Fibroblast of mammary gland (primary cell): ENCODE measurements at regions not wholly inside any gene's neighbourhood (a gene's known extent, or its start where the extent isn't known, plus 50 kb on each side); places are given as distances from the start of the nearest gene placed in this dataset.

ENCODE experiments used
- DNase-seq: peaks from one replicate; pipeline ENCODE4 v3.0.0-alpha.2; 2010; ENCODE audit warnings: low read depth
- H3K4me3 ChIP-seq: 2 replicates; pipeline ENCODE4 v1.5.1; 2011; ENCODE audit warnings: low read depth, mild to moderate bottlenecking, low read length, moderate library complexity; ENCODE audit not compliant: control insufficient read depth
- TF ChIP-seq, protein P1 (sequence below): conservative IDR thresholded peaks from 2 replicates; pipeline ENCODE4 v1.5.1; 2011; ENCODE audit warnings: low read depth, low read length, inconsistent platforms; ENCODE audit not compliant: control insufficient read depth, insufficient read depth

GRCh38 chr4:63619771-63620170, 789.5 kb downstream of the TECRL start:
- TF ChIP-seq, protein P1, sequence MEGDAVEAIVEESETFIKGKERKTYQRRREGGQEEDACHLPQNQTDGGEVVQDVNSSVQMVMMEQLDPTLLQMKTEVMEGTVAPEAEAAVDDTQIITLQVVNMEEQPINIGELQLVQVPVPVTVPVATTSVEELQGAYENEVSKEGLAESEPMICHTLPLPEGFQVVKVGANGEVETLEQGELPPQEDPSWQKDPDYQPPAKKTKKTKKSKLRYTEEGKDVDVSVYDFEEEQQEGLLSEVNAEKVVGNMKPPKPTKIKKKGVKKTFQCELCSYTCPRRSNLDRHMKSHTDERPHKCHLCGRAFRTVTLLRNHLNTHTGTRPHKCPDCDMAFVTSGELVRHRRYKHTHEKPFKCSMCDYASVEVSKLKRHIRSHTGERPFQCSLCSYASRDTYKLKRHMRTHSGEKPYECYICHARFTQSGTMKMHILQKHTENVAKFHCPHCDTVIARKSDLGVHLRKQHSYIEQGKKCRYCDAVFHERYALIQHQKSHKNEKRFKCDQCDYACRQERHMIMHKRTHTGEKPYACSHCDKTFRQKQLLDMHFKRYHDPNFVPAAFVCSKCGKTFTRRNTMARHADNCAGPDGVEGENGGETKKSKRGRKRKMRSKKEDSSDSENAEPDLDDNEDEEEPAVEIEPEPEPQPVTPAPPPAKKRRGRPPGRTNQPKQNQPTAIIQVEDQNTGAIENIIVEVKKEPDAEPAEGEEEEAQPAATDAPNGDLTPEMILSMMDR, result no peak
- DNase-seq, result no peak
- no peak overlapping the region for H3K4me3 ChIP-seq

- TF ChIP-seq, protein P1, result no peak
- DNase-seq, result no peak
Measured at GRCh38 chr4:63618883-63619718, 790.1 kb downstream of the TECRL start.

DNA sequence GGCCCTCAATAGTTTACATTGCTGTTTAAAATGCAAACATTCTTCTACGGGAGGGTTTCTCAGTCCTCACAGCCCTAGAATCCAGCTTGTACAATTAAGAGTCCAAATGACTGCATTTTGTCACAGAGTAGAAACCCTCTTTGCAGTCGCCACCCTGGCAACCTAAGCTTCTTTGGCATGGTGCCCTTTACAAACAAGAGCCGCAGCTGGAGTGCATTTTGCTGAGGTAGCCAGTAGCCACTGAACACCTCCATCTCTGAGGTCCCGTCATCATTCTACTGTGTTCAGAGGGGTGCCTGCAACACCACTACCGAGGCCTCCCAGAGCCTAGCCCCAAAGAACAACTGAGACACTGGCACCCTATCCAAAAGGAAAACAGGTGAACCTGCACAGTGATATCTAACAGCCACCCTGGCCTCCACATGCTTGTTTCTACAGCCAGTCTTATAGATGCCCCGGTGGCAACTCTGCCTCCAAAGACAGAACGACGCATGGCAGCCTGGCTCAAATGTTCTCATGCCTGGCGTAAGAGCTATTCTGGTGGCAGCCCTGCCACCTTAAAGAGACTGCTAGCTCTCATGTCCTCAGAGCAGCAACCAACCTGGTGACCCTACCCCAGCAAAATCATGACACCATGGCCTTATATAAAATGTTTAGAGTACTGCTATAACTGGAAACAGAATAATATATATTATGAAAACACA, 801.9 kb downstream of the TECRL start:
- TF ChIP-seq, protein P1, result no peak
- H3K4me3 ChIP-seq, result no peak overlapping the region
- no peak for DNase-seq

More at GRCh38 chr4:63618883-63619718, 790.1 kb downstream of the TECRL start:
- no peak overlapping the region for H3K4me3 ChIP-seq

DNA sequence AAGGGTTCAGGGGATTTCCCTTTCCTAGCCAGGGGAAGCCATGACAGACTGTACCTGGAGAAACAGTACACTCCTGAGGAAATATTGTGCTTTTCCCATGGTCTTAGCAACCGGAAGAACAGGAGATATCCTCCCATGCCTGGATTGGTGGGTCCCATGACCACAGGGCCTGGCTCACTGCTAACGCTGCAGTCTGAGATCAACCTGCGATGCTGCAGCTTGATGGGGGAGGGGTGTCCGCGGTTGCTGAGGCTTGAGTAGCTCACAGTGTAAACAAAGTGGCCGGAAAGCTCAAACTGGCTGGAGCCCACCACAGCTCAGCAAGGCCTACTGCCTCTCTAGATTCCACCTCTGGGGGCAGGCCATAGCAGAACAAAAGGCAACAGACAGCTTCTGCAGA, 819.5 kb downstream of the TECRL start:
- no peak for DNase-seq
- H3K4me3 ChIP-seq, result no peak overlapping the region
- TF ChIP-seq, protein P1, result no peak

- no peak overlapping the region for H3K4me3 ChIP-seq
- DNase-seq, result no peak
- TF ChIP-seq, protein P1, result no peak
Measured at GRCh38 chr4:63583561-63583960, 825.7 kb downstream of the TECRL start.

- TF ChIP-seq, protein P1, result no peak
- no peak for DNase-seq
- H3K4me3 ChIP-seq, result no peak overlapping the region
Measured at GRCh38 chr4:63583007-63583406, 826.2 kb downstream of the TECRL start.
